ENCODE measurements at regions not wholly inside any gene's neighbourhood (a gene's known extent, or its start where the extent isn't known, plus 50 kb on each side); places are given as distances from the start of the nearest gene placed in this dataset.

GRCh38 chr20:57991211-57991881 is 237.1 kb downstream of the ANKRD60 start:
- TF ChIP-seq ZFX (IDR thresholded peaks at IDR 0.05): no peak
- TF ChIP-seq, protein P1, sequence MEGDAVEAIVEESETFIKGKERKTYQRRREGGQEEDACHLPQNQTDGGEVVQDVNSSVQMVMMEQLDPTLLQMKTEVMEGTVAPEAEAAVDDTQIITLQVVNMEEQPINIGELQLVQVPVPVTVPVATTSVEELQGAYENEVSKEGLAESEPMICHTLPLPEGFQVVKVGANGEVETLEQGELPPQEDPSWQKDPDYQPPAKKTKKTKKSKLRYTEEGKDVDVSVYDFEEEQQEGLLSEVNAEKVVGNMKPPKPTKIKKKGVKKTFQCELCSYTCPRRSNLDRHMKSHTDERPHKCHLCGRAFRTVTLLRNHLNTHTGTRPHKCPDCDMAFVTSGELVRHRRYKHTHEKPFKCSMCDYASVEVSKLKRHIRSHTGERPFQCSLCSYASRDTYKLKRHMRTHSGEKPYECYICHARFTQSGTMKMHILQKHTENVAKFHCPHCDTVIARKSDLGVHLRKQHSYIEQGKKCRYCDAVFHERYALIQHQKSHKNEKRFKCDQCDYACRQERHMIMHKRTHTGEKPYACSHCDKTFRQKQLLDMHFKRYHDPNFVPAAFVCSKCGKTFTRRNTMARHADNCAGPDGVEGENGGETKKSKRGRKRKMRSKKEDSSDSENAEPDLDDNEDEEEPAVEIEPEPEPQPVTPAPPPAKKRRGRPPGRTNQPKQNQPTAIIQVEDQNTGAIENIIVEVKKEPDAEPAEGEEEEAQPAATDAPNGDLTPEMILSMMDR (conservative IDR thresholded peaks at IDR 0.05): no peak
